NOMO-1 treated with dmso at 0.1 percent for 144 hours (cell line): ENCODE measurements at regions not wholly inside any gene's neighbourhood (a gene's known extent, or its start where the extent isn't known, plus 50 kb on each side); places are given as distances from the start of the nearest gene placed in this dataset.

Source experiments
- DNase-seq: peaks from one replicate; lab custom pipeline; 2025; ENCODE audit not compliant: unreplicated experiment; lab: John Stamatoyannopoulos, UW

DNA sequence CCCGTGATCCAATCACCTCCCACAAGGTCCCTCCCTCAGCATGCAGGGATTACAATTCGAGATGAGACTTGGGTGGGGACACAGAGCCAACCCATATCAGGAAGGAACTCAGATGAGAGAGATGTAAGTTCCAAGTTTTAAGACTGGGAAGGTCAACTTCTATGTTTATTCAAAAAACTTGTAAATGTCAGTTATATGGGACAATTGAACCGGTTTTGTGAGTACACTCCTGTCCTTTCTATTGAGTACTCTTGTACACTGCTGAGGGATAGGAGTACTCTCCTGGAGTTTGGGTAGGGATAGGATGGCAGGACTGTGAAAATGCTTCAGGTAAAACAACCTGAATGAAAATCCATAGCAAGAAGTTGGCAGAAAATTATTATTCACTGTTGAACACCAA, 239.1 kb downstream of the ZNF674 start:
- no peak for DNase-seq

DNA sequence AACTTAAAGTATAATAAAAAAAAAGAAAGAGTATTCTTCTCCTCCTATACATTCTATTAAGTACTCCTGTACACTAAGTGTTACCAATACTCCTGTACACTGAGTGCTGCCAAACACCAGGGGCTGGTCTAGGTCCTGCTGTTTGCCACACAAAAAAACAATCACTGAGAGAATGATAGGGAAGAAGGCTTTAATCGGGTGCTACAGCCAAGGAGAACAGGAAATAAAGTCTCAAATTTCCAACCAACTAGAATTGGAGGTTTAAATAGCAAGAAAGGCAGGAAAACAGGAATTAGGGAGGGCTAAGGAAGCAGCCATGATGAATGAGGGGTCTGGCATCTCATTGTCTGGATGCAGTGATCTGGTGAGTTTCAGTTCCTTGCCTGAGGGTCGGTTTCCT, 239.8 kb downstream of the ZNF674 start:
- DNase-seq: no peak

DNA sequence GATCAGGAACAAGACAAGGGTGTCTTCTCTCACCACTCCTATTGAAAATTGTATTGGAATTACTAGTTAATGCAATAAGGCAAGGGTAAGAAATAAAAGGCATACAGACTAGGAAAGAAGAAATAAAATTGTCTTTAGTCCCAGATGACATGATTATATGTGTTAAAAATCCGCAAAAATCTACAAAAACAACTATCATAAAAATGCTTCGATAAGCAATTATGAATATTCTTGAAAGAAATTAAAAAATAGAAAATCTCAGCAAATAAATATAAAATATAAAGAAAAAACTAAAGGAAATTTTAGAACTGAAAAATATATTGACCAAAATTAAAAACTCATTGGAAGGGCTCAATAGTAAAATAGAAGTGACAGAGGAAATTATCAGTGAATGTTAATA, 243.3 kb downstream of the ZNF674 start:
- DNase-seq: no peak

DNA sequence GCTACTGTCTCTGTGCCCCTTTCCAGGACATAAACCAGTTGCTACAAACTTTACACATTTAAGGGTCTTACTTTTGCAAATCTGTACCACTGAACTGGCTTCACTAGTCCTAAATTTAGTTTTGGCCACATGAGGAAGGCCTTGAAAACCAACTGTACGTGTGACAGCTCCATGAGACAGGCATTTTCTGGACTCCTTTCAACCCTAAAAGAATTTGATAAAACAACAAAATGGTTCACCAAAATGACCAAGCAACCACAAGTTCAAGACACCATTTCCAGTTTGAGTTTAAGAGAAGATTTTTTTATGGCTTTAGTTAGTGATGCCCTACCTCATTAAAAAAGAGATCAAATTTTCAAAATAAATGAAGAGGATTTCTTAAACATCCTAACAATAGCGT, 246.4 kb downstream of the ZNF674 start:
- DNase-seq: no peak

DNA sequence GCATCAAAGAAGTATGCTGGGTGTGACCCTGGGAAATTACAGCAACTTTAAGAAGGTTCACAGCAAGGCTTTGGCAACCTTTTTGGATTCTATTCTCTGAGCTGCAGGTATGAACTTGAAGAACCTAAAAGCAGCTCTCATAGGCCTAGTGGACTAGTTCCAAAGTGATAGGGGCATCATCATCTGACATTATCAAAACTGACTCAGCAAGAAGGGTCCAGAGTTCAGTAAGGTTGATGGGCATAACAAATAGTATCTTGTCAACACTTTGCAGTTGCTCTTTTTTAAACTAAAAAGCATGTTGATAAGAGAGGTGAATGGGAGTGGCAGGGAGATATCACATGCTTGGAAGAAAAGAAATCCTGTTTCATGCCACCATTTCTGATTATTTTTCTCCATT, 249.3 kb downstream of the ZNF674 start:
- DNase-seq: no peak

DNA sequence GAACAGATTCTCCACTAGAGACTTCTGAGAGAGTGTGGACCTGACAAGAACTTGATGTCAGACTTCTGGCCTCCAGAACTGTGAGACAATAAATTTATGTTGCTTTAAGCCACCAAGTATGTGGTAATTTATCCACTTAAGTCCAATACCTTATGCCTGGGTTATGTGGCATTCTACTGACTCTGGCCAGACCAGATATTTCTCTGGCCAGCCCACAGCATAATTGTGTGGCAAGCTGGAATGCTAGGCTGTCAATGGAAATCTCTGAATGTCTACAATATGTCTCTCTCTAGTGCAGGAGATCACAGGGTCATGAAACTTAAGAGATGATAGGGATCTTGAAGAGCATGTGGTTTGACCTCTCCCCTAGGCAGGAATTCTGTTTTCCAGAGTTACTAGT, 251.0 kb downstream of the ZNF674 start:
- no peak for DNase-seq

DNA sequence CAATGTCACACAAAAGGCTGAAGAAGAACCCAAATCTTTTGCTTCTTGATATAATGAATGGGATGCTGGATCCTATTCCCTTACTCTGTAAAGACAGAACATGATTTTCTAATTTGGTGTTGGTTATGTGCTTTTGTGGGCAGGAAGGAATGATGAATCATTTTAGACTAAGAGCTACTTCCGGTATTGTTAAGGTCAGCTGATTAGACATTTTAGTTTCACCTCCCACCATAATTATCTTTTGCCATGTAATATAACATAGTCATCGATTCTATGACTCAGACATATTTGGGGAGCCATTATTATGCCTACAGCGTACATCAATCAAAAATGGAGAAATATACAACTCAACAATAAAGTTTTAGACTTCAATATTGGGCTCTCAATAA, 265.3 kb downstream of the ZNF674 start:
- no peak for DNase-seq

DNA sequence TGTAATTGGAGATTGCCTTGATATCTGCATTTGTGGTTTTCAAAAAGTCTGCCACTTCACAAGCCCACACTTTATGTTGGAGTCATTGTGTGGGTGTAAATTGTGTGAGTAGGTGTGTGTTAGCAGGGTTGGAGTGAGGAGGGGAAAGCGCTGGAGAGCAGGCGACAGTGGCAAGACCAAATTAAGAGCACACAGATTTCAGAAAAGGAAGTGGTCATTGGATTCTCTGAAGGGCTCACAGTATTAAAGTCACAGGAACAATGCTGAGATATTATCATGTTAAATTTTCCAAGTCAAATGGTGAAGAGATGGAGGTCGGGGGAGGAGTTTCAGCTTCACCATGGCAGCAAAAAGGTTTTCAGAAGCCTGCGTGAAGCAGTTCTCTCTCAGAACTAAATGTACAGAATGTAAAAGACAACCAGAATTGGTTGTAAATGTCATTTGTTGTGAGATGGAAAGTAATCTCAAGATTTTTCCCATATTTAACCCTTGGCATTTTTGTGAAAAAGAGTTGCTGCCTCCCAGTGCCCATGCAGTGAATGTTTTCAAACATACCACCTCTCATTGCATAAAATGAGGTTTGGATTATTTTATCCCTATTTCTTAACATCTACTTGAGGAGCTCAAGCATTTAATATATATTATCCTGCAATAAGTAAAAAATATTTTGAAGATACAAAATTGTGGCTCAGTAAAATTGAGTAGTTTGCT, 265.9 kb downstream of the ZNF674 start:
- DNase-seq: no peak

DNA sequence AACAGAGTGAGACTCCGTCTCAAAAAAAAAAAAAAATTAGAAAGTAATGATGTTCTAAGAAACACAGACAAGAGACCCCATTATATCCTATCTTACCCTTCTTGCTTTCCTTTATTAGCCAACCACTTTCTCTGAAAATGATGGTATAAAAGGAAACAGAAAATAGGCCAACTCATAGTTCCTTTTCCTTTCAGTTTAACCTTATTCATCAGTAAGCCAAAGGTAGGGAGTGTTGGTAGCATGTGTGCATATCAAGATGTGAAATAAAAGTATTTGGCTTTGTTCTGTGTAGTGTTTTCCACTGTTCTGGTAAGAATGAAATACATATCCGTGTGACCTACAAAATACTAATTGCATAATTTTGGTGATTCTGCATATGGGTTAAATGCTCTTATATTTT, 266.6 kb downstream of the ZNF674 start:
- no peak for DNase-seq

DNA sequence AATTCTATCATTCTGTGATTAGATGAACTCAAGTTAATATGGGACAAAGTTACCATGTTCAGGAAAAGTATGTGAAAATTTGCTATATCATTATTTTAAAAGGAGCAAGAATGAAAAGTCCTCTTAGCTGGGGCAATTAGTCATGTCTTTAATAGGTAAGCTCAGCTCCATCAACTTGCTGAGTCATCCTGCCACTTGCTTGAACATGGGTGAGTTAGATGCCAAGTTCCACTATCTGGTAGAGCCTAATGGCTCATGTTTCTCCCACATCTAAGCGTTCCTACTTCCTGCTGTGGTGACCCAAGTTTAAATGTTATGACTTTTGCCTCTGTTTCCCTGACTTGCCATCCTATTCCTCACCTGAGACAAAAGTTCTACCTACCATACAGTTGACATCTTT, 276.8 kb downstream of the ZNF674 start:
- DNase-seq: no peak

DNA sequence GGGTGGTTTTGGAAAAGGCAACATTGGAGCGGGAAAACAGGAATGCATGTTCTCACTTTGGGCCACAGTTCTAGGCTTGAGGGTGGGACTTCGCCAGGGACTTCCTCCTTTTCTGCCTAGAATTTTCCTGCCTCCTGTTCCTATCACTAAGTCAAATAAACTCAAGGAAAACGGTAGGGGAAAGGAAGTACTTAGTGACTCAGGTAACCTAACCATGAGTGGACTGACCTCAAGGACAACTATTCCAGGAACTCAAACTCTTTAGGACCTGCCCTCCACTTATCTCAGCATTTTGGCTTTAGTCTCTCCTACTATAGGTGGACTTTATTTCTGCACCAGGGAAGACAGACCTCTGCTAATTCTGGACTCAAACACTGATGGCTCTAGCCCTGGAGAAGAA, 281.7 kb downstream of the ZNF674 start:
- no peak for DNase-seq

DNA sequence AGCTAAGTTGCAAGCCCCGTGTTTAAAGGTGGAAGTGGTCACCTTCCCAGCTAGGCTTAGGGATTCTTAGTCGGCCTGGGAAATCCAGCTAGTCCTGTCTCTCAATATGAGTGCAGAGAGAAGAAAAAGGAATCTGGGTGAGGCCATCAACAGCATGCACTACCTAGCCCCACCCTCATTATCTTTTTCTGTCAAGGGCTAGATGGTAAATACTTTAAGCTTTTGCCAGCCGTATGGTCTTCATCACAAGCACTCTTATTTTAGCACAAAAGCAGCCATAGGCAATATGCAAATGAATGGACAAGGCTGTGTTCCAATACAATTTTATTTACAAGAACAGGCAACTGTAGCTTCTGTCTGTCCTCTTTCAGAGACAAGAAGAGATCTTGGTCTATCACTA, 282.9 kb downstream of the ZNF674 start:
- no peak for DNase-seq

DNA sequence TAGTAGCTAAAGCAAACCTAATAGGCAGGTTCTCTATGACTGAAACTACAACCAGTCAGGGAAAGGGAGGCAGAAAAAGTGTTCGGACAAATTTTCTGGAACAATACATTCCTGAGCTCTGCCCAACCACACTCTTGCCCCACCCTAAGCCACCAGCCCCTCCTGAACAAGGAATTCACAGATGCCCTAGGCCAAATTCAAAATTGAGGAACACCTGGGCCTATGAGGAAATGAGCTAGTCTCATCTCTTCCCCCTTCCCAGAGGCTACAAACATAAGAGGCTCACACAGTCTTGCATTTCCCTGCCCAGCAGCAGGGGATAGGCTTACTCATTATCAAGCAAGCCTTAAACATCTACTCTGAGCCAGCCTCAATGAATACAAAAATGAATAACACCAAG, 284.7 kb downstream of the ZNF674 start:
- no peak for DNase-seq

DNA sequence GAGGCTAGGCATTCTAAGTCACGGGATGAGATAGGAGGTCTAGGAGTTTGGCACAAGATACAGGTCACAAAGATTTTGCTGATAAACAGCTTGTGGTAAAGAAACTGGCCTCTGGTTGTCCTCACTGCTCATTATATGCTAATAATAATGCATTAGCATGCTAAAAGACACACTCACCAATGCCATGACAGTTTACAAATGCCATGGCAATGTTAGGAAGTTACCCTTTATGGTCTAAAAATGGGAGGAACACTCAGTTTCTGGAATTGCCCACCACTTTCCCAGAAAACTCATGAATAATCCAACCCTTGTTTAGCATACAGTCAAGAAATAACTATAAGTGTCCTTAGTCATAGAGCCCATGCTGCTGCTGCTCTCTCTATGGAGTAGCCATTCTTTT, 286.9 kb downstream of the ZNF674 start:
- DNase-seq: no peak

DNA sequence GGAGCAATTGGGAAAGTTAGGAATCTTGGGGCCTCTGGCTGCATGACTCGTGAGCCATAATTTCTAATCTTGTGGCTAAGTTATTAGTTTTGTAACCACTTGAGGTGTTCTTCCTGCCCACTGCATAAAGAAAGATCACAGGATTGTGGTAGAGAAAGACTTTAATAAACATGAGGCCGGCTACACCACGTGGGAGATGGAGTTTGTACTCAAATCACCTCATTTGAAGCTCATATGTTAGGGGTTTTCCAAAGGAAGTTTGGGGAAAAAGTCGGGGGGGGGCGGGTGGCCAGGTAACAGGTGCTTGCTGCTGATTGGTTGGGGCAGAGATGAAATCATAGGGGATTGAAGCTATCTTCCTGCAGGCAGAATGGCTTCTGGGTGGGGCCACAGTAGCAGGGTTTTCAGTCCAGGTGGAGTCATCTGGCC, 287.8 kb downstream of the ZNF674 start:
- no peak for DNase-seq

DNA sequence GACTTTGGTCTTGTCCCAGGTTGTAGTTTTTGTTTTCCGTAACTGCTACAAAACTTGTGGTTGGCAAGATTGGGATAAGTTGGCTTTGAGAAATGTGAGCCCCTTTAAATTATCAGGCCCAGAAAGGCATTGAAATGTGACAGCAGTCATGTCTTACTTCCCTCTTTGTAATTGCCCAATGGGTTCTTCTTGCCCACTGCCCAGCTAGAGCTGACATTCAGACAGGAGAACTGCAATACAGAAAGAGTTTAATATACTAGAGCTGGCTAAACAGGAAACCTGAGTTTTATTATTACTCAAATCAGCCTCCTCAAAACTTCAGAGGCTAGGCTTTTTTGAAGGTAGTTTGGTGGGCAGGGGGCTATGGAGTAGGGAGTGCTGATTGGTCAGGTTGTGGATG, 288.3 kb downstream of the ZNF674 start:
- no peak for DNase-seq

DNA sequence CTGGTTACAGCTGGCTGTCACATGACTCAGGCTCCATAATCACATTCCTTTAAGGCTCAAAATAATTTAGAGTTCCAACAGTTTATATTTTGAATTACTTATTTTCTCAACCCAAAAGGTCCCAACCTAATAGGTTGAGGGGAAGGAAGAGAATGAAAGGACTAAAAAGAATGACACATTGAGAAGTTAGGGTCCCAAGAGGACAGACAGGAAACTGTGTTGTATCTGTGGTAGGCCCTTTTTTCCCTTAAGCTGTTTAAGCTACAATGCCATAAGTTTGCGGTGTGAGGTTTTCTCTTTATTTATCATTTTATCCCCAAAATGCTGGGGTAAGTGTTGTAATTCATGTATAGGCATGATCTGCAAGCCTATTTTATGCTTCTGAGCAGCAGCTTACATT, 290.2 kb downstream of the ZNF674 start:
- DNase-seq: no peak

DNA sequence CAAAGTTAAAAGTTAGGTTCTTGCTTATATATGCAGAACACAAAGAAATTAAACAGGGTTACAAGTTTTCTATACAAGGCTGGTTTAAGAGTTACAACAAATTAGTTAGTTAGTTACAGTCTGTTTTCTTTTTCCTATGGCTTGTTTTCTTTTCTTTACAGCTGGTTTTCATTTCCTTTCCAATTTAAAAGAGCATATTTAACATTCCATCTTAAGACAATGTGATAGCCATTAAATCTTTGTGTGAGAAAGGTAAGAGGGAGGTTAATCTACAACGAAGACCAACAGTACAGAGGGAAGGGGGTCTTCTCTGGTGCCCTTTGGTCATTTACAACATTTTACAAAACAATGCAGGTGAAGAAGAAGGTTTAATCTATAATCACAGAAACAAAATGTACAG, 290.6 kb downstream of the ZNF674 start:
- no peak for DNase-seq

DNA sequence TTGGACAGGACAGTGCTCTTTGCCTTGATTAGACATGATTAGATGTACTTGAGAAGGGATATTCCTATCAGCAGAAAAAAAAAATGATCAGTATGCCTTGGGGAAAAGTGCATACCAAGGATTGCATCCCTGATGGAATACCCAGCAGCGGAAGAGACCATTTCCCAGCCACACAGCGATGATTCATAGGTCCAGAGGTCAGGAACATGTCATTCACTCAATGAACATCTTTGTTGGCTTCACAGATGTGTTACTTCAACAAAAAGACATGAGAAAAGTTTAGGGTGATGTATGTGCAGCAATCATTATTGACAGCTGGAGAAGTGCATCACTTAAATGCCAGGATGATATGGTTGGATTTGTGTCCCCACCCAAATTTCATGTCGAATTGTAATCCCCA, 293.5 kb downstream of the ZNF674 start:
- DNase-seq: no peak

DNA sequence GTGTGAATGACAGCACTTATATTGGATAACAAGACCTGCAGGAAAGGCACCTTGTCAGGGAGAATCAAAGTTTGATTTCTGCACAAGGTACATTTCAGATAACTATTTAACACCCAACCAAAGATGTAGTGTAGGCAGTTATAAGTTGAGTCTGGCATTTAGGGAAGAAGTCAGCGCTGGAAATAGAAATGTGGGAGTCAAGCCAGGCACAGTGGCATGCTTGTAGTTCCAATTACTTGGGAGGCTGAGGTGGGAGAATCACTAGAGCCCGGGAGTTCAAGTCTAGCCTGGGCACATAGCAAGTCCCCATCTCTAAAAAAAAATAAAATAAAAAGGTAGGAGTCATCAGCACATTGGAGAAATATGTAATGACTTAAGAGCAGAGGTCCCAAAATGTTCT, 295.1 kb downstream of the ZNF674 start:
- no peak for DNase-seq

DNA sequence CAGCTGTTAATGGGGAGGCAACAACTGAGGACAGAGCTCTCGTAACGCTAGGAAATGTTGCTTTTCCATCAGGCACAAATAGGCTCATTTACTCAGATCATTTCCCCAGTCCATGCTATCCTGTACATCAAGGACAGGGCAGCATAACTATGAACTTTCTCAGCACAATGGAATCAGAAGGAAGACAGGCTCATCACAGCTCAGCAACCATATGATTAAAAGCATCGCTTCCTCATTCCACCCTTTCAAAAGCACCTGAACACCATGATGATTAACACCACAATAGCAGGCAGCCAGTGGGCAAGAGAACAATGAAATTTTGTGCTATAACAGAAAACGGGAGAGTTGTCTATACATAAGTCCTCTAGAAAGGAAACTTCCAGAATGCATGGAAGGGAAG, 297.8 kb downstream of the ZNF674 start:
- no peak for DNase-seq

DNA sequence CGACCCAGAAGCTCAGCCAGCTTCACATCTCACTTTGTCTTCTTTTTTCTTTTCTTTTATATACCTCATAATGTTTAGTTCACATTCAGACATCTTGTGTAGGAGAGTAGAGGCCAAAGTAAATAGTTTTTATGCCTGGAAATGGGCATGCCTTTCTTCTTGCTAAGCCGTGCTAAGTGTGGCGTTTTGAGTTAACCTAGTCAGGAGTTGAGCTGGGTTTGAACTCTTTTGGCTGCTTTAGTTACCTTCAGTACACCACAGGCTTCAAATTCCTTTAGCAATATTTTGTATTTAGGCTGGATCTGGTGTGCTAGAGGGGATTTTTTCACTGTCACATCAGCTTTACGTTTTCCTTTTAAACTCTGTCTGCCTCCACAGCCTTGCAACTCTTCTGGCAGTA, 300.8 kb downstream of the ZNF674 start:
- no peak for DNase-seq

DNA sequence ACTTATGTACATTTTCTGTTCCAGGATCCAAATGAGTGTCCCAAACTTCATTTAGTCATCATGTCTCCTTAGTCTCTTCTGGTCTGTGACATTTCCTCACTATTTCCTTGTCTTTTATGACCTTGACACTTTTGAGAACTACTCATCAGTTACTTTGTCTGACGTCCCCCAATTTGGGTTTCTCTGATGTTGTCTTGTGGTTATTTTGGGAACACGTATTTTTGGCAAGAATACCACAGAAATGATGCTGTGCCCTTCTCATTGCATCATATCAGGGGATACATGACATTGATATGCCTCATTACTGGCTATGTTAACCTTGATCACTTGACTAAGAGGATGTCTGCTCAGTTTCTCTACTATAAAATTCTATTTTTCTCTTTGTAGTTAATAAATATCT, 308.8 kb downstream of the ZNF674 start:
- no peak for DNase-seq

DNA sequence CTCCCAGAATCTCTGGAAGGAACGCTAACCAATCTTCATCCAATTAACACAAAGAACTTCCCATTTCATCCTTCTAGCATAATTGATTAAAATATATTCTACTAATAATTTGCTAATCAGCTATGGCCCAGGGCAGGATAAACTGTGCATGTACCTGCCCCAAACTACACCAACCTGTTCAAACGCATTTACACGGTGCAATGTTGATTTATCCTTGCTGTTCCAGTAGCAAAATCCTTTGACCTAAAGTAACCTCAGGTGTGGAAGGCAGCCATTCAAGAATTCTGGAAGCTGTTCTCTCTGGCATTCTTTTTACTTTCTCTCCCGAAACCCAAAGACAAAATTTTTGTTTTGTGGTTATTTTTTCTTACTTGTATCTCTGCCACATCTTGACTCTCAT, 309.4 kb downstream of the ZNF674 start:
- no peak for DNase-seq
